HG03103 (cell line): ENCODE measurements at regions not wholly inside any gene's neighbourhood (a gene's known extent, or its start where the extent isn't known, plus 50 kb on each side); places are given as distances from the start of the nearest gene placed in this dataset.

Experiments used
- ATAC-seq: cut with Tn5 transposase; IDR thresholded peaks from one replicate; pipeline ENCODE4 v1.9.1; 2021; ENCODE audit warnings: low read depth; ENCODE audit not compliant: unreplicated experiment

DNA sequence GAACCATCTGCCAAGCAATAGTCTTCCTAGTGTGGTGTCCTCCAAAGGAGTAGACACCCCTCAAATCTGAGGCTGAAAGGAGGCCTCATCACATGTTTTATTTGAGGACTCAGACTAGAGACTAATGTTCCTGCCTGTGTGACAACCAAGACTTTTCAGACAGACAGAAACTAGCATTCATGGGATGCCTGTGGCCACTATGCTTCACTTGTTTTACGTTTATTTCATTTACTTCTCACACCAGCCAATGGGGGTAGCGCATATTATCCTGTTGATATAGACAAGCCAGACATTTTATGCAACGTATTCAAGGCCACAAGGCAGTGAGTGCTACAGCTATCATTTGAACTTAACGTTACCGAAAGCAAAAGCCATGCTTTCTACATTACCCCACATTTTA lies 391.7 kb upstream of the HTR2A start:
- no peak for ATAC-seq

DNA sequence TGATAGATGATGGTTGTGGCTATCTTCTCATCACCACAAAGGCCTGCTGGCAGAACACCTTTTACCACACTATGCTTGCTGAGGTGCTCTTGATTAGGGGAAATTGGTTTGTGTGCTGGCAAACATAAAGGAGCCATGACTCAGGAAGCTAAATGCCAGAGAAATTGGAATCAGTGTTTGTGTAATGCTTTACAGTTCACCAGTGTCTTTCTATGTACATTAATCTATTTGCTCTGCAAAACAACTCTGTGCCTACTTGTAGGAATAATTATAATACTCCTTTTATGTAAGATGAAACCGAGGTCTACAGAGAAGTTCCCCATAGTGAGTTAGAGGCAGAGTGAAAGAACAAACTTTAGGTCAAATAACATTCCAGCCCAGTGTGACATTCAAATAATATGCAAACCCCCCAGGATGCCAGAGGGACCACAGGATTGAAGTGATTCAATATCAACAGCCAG lies 390.5 kb upstream of the HTR2A start:
- no peak for ATAC-seq

DNA sequence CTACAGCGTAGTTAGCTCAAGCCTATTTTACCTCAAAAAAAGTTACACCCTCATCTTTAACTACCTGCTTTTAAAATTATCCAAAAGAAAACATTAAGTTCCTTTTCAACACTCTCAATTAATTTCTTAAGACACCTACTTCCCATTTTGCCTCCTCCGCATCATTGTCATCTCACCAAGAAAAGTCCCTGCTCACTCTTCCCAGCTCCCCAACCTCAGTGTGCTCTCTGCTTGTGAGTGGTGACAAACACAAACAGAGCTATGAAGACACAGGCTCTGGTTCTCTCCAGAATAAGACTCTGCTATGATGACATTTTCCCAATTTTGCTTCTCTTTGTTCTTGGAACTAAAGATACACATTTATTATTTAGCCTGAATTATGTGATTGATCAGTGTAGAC lies 385.1 kb upstream of the HTR2A start:
- ATAC-seq: no peak

DNA sequence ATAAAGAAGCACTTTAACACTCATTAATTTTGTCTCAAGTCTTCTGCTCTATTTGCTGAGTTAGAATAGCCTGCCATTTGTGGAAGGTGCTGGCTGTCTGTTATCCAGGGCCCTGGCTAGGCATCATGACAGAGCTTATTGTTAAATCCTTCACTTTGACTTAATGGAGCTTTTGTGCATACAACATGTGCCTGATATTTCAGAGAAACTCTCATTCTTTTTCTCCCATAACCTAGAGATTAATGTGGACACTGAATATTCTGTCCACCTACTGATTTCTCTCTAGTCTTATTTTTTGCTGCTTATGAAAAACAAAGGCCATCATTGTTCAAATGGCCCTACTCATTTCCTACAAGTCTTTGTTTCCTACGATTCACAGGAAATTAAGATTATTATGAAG lies 383.1 kb upstream of the HTR2A start:
- ATAC-seq: no peak

DNA sequence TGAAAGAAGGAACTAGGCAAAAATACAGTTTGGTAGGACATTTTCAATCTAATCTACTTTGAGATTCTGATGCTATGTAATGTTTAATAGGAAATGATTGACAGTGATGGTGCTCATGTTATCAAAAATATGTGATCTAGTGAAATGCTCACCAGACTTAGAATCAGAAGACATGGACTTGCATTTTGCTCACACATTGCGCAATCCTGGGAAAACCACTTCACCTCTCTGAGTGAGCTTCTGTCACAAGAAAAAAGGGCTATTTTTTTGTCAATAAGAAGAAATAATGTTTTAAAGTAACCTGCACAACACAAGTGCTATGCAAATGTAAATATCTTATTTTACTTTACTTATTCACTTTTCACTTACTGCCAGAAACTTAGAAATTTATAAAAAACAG lies 380.9 kb upstream of the HTR2A start:
- no peak for ATAC-seq

DNA sequence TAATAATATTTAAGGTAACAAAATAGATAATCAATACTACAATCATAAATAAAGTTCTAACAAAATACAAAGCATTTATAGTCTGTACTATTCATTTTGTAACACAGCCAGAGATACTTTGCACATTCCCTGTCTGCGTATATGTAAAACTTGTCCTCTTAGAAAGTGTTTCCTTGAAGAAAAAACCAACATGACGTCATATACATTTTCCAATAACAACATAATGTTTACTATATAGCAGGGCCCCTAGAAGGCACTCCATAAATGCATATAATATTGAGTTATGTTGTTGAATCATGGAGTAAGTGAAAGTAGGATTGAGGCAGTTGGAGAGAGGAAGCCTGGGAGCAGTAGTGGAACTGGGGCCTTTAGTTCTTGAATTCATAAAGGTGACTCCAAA lies 371.4 kb upstream of the HTR2A start:
- ATAC-seq: no peak

DNA sequence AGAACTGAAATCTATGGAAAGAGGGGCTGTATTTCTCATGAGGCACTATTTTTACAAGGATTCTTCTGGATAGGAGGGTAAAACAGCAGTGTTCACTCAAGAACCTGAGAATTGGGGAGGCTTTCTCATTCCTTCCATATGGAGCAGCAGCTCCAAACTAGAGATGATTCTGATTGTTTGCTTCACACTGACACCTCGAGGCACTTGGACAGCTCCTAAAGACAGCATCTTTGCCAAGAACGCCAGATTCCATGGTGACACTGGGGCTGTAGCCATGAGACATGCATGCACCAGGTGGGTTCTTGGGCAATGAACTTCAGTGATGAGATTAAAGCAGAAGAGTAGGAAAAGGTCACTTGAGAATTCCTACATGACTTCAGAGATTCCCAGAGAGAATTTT lies 361.5 kb upstream of the HTR2A start:
- ATAC-seq: no peak

DNA sequence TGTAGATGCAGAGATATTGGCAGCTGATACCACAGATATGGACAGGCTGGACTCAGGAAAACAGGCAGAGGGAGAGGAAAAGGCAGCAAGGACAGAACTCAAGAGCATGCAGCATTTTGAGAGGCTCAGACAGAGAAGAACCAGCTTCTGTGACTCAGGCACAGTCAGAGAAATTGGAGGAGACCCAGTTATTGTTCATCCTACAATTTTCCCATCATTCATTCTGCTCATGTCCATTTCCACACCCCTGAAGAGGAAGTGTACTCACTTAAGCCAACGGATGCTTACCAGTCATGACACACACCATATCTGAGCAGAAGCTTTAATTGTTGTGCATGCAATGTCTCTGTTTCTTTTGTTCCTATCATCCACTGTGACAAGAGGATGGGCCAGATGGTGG lies 359.8 kb upstream of the HTR2A start:
- no peak for ATAC-seq

DNA sequence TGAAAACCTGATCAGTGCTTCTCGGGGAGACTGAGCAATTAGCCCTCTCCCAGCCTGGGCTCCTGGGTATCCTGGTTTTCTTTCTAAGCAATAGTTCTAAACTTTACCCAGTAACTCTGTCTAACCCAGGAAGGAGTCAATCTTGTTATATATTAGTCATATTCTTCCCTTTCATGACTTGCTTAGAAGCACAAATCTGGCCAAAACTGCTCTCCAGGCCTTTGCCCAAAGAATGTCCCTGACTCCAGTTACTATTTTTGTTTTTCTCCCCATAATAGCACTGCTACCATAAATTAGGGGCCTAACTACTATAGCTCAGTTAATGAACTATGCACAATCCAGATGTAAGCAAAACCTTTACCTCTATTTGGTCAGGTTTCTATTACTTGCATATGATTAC lies 355.8 kb upstream of the HTR2A start:
- no peak for ATAC-seq

DNA sequence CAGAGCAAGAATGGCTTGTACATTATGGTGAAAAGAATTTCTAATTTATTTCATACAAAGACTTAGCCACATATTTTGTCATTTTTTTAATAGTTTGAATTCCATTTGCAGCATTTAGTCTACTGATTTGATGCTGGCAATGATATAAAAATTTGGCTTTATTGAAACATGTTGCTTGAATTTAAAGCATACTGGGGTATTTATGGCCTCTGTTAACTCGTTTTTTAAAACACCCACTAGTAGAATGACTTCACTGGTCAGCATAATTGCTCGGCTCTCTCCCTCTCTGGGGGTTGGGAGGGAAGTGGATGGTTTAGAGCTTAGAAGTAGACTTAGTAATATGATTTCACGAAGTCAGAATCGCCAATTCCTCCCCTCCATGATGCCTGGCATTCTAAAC lies 354.9 kb upstream of the HTR2A start:
- no peak for ATAC-seq

DNA sequence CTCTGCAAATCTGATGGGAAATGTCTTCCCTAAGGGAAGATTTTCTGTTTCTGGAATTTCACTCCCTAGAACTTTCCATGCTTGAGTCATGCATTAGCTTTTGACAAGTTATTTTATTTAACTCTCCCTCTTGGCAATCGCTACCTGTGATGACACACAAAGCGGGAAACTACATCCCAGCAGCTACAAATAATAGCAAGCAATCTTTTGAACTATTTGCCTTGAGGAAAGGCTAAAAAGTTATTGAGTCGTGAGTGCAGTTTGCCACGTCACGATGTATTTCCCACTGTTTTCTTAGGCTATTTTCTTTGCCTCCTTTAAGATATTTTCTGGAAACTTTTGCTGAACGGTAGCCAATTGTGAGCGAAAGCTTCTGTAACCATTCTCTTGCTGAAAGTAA lies 353.3 kb upstream of the HTR2A start:
- no peak for ATAC-seq

DNA sequence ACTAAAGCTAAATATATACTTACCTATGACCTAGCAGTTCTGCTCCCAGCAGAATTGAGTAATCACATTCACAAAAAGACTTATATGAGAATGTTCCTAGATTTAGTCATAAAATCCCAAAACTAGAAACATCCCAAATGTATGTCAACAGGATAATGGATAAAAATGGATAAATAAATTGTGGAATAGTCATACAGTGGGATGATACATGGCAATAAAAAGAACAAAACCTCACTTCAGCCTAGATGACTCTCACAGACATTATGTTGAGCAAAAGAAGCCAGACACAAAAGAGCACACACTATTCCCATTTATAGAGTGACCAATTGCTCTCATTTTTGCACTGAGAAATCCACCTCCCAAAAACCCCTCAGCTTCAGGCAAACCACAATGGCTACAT lies 352.4 kb upstream of the HTR2A start:
- no peak for ATAC-seq

DNA sequence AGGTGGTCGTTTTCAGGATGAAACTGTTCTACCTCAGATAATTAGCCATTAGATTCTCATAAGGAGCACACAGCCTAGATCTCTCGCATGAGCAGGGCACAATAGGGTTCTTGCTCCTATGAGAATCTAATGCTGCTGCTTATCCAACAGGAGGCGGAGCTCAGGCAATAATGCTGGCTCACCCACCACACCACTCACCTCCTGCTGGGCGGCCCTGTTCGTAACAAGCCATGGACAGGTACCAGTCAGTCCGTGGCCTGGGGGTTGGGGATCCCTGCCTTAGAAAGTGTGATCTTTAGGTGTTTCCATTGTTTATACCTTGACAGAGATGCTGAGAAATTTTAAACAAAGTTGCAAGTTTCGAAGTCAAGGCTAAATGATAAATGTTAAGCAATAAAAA lies 344.6 kb upstream of the HTR2A start:
- no peak for ATAC-seq

DNA sequence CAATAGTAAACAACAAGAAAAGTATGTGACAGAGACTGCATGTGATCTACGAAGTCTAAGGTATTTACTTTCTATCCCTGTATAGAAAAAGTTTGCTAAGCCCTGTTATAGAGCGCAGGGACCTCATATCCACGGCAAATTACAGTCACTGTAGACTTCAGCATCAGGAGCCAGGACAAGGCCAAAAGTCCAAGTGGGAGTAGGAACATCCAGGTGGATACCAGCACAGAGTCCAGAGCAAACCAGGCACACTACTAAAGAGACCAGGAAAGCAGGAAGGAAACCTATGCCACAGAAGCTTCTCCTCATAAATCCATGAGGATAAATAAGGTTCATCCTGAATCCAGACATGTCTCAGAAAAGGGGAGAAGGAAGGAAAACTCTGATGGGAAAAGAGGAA lies 342.2 kb upstream of the HTR2A start:
- no peak for ATAC-seq

DNA sequence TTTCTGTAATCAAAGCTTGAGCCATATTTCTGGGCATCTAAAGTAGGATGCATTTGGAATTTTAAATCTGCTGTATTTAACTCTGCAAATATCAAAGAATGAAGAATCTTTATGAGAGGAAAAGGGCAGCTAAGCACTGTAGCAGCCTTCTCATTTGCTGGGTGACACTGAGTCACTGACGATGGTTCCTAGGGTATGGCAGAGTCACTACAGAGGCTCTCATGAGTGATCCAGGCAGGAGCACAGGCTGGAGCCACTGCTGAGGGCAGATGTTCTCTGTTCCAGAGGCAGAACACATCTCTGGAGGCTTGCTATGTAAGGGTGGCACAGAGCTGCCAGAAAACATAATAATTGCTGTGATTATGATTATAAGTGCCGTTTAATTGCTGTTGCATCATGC lies 340.7 kb upstream of the HTR2A start:
- ATAC-seq: no peak

DNA sequence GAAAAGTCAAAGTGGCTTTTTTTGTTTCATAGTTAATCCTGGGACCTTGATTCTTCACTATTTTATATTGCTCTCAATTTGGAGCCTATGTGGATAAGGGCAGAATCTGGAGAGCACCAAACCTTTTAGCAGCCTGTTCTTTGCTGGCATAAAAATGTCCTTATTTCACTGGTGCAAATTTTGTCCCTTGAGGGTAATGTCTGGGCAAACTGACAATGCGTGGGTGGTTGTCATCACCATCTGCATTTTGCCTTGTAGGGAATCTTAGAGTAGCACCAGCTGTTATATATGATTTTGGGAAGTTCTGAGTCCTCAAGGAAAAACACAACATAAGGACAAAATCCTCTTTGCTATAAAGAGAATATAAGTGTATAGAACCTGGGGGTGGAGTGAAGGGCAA lies 336.9 kb upstream of the HTR2A start:
- ATAC-seq: no peak

DNA sequence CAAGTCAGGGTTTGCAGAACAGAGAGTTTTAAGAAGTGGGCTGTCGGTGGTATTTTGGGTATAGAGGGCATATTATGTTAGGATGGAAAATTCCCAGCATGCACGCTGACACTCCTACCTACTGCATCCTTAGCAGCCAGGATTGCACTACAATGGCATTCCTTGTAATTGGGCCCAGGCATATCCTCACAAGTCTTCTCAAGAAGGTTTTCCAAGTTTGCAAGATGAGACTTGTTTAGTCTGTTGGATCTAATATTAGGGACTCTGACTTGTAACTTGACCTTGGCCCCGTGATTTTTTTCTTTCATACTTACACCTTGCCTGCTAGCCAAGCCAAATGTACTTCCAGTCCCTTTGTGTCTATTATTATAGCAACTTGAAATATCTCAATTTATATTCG lies 335.7 kb upstream of the HTR2A start:
- no peak for ATAC-seq

DNA sequence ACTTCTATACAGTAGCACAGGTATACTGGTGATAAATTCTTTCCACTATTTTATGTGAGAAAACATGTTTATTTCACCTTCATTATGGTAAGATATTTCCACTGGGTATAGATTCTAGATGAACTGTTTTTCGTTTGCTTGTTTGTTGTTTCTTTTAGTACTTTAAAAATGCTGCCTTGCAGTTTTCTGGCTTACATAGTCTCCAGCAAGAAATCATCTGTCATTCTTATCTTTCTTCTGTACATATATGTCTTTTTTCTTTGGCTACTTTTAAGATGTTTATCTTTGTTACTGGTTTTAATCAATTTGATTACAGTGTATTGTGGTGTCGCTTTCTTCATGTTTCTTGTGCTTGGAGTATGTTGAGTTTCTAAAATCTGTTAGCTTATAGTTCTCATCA lies 333.3 kb upstream of the HTR2A start:
- ATAC-seq: no peak

DNA sequence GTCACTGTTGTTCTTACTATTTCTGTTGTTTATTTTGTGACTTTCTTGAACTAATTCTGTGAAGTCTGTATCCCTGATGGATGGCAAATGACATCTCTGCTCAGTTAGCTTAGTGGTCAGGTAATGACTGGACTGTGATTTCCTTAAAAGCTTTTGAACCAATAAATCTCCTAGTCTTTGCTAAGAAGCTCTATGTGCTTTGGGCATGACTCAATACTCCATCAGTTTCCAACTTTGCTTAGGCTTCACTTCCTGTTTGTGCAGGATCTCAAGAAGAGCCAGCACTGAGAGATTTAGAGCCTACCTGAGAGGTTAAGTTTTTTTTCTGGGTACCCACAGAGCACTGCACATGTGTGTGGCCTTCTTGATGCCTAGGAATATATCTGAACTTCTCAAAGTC lies 329.7 kb upstream of the HTR2A start:
- no peak for ATAC-seq

DNA sequence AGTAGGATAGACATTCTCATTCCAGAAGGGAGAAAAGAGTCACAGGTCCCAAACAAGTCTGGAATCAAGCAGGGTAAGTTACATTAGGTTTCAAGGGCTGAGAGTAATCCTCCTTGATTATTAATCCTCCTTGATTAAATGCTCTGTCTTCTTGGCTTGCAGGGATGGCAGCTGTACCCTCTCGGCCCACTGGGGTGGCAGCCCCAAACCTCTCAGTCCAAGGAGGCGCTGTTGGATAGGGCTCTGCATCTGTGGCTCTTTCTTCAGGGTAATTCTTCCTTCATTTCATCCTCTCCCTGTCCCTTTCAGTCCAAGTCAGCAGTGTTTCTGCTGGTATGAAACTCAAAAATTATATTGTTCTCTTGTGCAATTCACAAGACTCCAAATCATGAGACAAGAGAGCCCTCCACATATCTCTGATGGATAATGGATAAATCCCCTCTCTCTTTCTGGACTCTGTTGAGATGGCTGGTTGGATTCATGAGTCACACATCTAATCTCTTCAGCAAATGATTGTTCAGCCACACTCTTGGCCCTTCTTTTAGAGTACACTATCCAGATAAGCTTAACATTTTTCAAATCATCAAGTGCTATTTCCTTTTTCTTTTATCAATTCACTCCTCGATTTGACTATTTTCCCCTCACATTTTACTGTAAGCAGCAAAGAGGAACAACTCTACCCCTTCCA lies 323.7 kb upstream of the HTR2A start:
- no peak for ATAC-seq

DNA sequence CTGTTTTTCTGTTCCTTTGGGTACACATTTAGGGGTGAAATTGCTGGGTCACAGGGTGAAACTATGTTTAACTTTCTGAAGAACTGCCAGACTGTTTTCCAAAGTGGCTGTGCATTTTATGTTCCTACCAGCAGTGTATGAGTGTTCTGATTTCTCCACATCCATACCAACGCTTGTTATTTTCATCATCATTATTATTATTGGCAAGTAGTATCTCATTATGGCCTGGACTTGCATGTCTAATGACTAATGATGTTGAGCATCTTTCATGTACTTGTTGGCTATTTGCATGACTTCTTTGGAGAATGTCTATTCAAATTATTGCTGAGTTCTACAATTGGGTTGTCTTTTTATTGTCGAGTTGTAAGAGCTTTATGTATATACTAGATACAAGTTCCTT lies 321.8 kb upstream of the HTR2A start:
- no peak for ATAC-seq

DNA sequence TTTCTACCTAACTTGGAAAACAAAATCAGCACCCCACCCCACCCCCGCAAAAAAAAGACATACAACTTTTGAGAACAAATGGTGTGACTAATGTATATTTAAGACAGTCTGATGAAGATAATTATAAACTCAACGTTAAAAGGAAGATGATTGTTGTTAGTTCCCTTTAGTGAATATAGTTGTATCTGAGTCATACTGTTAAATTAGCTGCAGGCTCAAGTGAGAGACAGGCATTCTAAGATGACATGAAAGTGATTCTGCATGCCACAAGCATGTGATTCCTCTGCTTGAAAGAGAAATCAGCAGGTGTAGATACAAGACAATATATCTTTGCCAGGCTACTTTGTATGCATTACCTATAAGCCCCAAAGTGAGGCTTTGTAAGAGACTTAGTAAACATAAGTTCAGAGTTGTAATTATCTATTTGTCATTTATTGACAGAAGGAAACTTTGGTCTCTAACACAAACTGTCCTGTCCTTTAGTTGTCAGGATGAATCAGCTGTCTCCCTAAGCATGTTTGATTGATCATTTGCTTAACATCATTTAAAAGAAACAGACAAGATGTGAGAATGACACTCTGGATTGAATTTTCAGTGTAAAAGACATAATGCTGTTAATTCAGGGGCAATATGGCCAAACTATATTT lies 319.4 kb upstream of the HTR2A start:
- no peak for ATAC-seq

DNA sequence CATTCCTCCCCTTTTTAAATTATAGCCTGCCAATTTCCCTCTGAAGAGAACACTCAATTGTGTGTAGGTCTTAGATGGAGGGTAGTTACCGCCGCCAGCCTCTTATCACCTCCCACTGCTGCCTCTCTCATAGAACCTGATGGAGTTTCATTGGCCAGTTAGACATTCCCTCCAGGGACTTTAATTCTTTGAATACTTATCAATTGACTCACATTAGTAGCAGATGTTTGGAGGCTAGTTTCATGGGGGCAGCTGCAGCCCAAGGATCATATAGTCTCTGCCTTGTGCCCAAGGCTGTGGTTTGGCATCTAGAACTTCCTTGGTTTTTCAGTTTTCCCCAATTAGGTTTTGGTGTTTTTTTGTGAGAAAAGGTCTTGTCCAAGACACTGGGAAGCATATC lies 318.9 kb upstream of the HTR2A start:
- ATAC-seq: no peak
